Activated CD8-positive, alpha-beta T cell treated with anti-CD3 and anti-CD28 coated beads for 36 hours (primary cell): ENCODE measurements at regions not wholly inside any gene's neighbourhood (a gene's known extent, or its start where the extent isn't known, plus 50 kb on each side); places are given as distances from the start of the nearest gene placed in this dataset.

Experiments used
- ATAC-seq: fragments of 200-7000 bp; cut with Tn5 transposase; one replicate; pipeline ENCODE4 v1.10.0; 2021; ENCODE audit warnings: mild to moderate bottlenecking, moderate library complexity
- CTCF ChIA-PET: fragments of 350-600 bp; sonication (Branson Sonifier 250); formaldehyde crosslinking; loops from one replicate; lab custom pipeline; 2021; ENCODE audit warnings: antibody characterized with exemption; lab: Charles Lee
- POLR2A ChIA-PET: fragments of 350-600 bp; sonication (Branson Sonifier 250); formaldehyde crosslinking; loops from one replicate; lab custom pipeline; 2021; ENCODE audit warnings: antibody characterized with exemption; lab: Charles Lee
- DNase-seq: peaks from one replicate; pipeline ENCODE4 v3.0.0-alpha.2; 2020
- H3K27ac Mint-ChIP-seq: one replicate; pipeline ENCODE4 v1.8.0; 2021; ENCODE audit warnings: mild to moderate bottlenecking, mixed read lengths
- H3K27me3 Mint-ChIP-seq: one replicate; pipeline ENCODE4 v1.8.0; 2021; ENCODE audit warnings: mixed read lengths
- H3K36me3 Mint-ChIP-seq: one replicate; pipeline ENCODE4 v1.8.0; 2021; ENCODE audit warnings: low read depth, mixed read lengths
- H3K4me1 Mint-ChIP-seq: one replicate; pipeline ENCODE4 v1.8.0; 2021; ENCODE audit warnings: low read depth, mixed read lengths
- H3K4me3 Mint-ChIP-seq: one replicate; pipeline ENCODE4 v1.8.0; 2021; ENCODE audit warnings: mild to moderate bottlenecking, moderate library complexity, mixed read lengths
- H3K9me3 Mint-ChIP-seq: one replicate; pipeline ENCODE4 v1.8.0; 2021; ENCODE audit warnings: mixed read lengths
- intact Hi-C: fragments of 100-400 bp; cut with micrococcal nuclease; formaldehyde crosslinking; loops from one replicate; pipeline ENCODE4 v1.10.0; 2022
- TF ChIP-seq, protein P1 (sequence below): fragments of 200-600 bp; IDR thresholded peaks from one replicate; pipeline ENCODE4 v1.8.0; 2022; ENCODE audit warnings: antibody characterized with exemption, mild to moderate bottlenecking

DNA sequence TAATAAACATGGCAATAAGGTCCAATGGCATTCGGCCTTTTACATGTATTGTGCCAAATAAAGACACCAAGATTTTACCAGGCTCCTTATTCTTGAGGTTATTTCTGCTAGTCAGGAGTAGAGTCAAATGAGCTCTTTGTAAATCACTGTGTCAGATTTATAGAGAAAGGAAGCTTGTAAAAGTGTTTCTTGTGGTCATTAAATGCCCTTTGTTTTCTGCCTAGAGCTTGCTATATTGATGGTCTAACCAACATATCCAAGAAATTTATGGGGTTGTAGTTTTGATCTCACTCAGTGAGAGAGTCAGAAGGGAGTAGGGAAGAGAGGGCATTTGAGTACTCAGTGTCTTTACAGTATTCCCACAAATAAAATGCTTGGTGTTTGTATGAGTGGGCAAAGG is 86.2 kb upstream of the FRMPD4 start:
- ATAC-seq (no peak), DNase-seq (no peak)
- no peaks in the 10 kb centered on the region for H3K36me3 Mint-ChIP-seq
- H3K27me3 Mint-ChIP-seq, result peaks cover 2% of the 10 kb centered on the region
- intact Hi-C loops, result no loop called here
- TF ChIP-seq, protein P1, sequence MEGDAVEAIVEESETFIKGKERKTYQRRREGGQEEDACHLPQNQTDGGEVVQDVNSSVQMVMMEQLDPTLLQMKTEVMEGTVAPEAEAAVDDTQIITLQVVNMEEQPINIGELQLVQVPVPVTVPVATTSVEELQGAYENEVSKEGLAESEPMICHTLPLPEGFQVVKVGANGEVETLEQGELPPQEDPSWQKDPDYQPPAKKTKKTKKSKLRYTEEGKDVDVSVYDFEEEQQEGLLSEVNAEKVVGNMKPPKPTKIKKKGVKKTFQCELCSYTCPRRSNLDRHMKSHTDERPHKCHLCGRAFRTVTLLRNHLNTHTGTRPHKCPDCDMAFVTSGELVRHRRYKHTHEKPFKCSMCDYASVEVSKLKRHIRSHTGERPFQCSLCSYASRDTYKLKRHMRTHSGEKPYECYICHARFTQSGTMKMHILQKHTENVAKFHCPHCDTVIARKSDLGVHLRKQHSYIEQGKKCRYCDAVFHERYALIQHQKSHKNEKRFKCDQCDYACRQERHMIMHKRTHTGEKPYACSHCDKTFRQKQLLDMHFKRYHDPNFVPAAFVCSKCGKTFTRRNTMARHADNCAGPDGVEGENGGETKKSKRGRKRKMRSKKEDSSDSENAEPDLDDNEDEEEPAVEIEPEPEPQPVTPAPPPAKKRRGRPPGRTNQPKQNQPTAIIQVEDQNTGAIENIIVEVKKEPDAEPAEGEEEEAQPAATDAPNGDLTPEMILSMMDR, result no peak
- H3K4me3 Mint-ChIP-seq, result no peak overlapping the region
- CTCF ChIA-PET, result no interaction called here
- H3K9me3 Mint-ChIP-seq, result peaks cover 1% of the 10 kb centered on the region
- POLR2A ChIA-PET, result no interaction called here
- no peak overlapping the region for H3K27ac Mint-ChIP-seq
- H3K4me1 Mint-ChIP-seq, result no peaks in the 10 kb centered on the region

DNA sequence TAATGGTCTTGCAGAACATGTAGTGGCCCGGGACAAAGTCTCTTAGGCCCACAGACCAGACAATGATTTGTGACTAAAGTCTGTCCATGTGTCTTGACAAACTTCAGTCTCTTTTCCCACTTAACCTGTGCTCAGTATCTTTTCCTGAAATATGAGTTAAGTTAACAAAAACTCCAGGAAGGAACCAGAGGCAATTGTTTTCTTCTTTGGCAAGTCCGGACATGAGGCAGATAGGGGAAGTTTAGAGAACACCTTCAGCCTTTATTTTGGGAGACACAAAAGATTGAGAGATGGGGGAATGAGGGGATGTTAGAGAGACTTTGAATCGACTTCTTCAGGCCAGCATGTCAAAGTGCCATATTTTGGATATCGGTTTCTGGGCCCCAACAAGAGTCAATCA is 80.2 kb upstream of the FRMPD4 start:
- ChIA-PET CTCF (no interaction called here), POLR2A (no interaction called here)
- Mint-ChIP-seq H3K4me1 (no peaks in the 10 kb centered on the region), H3K36me3 (no peaks in the 10 kb centered on the region), H3K27ac (no peak overlapping the region), H3K4me3 (no peak overlapping the region), H3K9me3 (no peaks in the 10 kb centered on the region), H3K27me3 (peaks cover 1% of the 10 kb centered on the region)
- no peak for ATAC-seq
- no peak for DNase-seq
- TF ChIP-seq, protein P1, result no peak
- intact Hi-C loops, result no loop called here

DNA sequence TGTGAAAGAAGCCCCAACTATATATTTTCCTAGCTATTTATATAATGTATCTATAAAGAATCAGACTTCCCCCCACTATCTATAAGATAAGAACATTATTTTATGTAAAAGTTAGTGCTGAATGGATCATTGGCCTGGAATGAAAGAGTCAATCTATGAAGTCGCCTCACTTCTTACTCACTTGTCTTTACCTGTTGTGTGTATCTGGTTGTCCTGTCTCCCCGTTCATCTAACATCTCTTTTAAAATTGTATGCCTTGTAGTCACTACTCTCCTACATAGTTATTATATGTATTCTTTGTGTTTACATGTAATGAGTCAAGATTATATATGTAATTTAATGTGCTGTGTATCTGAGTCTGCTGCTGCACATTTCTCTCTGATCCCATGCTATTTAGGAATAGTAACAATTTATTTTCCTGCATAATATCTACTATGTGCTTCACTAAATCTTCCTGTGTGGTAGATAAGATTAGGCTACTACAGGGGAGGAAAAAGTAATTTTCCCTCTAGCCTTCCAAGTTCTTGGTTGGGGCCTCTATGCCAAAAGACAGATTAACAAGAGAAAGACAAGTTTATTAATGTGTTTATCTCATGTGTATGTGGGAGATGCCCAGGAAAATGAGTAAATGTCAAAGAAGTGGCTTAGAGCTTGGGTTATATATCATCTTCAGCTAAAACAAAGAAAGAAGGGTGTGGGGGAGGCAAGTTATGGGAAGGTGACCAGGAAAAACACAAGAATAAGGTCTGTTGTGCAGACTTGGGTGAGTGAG is 77.6 kb upstream of the FRMPD4 start:
- H3K36me3 Mint-ChIP-seq, result no peaks in the 10 kb centered on the region
- no peaks in the 10 kb centered on the region for H3K9me3 Mint-ChIP-seq
- TF ChIP-seq, protein P1, result no peak
- H3K27me3 Mint-ChIP-seq, result peaks cover 1% of the 10 kb centered on the region
- CTCF ChIA-PET, result no interaction called here
- ATAC-seq (no peak), DNase-seq (no peak)
- POLR2A ChIA-PET, result no interaction called here
- intact Hi-C loops, result no loop called here
- H3K4me1 Mint-ChIP-seq, result no peaks in the 10 kb centered on the region
- H3K4me3 Mint-ChIP-seq, result no peak overlapping the region
- no peak overlapping the region for H3K27ac Mint-ChIP-seq

DNA sequence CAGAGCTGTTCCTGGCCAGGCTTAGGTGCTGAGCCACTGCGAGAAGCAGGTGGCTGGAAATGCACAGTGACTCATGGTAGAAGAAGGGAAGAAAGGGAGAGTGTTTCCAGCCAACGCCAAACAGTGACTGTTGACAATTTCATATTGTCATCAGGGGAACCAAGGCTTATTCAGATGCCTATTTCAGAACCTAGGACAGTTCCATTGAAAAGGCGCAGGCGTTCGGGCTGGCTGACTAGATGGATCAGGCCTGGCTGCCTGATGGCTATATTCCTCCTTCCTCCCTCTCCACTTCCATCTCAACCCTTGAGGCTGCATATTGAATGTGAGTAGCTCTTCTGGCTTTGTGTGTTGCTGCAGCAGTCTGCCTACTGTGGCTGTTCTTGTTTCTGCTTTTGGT is 73.0 kb upstream of the FRMPD4 start:
- Mint-ChIP-seq H3K27ac (no peak overlapping the region), H3K9me3 (no peaks in the 10 kb centered on the region), H3K27me3 (peaks cover 8% of the 10 kb centered on the region), H3K36me3 (no peaks in the 10 kb centered on the region), H3K4me3 (no peak overlapping the region), H3K4me1 (no peaks in the 10 kb centered on the region)
- intact Hi-C loops, result no loop called here
- DNase-seq, result no peak
- ATAC-seq, result no peak
- TF ChIP-seq, protein P1, result no peak
- POLR2A ChIA-PET, result no interaction called here
- CTCF ChIA-PET, result no interaction called here

DNA sequence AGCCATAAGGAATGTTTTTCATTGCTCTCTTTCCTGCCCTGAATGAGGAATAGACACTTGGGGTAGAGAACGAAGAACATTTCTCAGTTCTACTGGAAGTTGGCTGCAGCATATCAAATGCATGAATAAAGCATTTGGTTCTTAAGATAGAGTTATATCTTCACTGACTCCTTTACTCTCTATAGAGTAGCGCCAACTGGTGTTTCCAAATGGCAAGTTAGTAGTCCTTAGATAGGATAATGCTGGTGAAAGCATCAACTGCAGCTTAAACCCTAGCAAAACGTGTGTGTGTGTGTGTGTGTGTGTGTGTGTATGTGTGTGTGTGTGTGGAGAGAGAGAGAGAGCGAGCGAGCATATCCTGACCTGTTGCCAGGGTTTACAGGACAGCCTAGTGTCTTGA is 62.2 kb upstream of the FRMPD4 start:
- no peak for ATAC-seq
- no peak overlapping the region for H3K4me3 Mint-ChIP-seq
- H3K27me3 Mint-ChIP-seq, result peaks cover 2% of the 10 kb centered on the region
- intact Hi-C loops, result no loop called here
- POLR2A ChIA-PET, result no interaction called here
- no peak for DNase-seq
- H3K27ac Mint-ChIP-seq, result no peak overlapping the region
- H3K36me3 Mint-ChIP-seq, result no peaks in the 10 kb centered on the region
- TF ChIP-seq, protein P1, result no peak
- H3K4me1 Mint-ChIP-seq, result no peaks in the 10 kb centered on the region
- H3K9me3 Mint-ChIP-seq, result no peaks in the 10 kb centered on the region
- CTCF ChIA-PET, result no interaction called here
